AG04449 (cell line): ENCODE measurements at regions not wholly inside any gene's neighbourhood (a gene's known extent, or its start where the extent isn't known, plus 50 kb on each side); places are given as distances from the start of the nearest gene placed in this dataset.

Source experiments
- CTCF ChIA-PET: fragments of 350-600 bp; formaldehyde crosslinking; extraction: SDS; loops from one replicate; lab custom pipeline; 2021; ENCODE audit warnings: antibody characterized with exemption; lab: Yijun Ruan, JAX
- POLR2A ChIA-PET: fragments of 400-600, 350-600 bp; formaldehyde crosslinking; extraction: SDS; loops from one replicate; lab custom pipeline; 2020; ENCODE audit warnings: antibody characterized with exemption, inconsistent platforms; lab: Yijun Ruan, JAX
- DNase-seq: peaks from one replicate; pipeline ENCODE4 v3.0.0-alpha.2; 2010; ENCODE audit warnings: low read depth, low spot score
- H3K4me3 ChIP-seq: 2 replicates; pipeline ENCODE4 v1.5.1; 2011; ENCODE audit warnings: low read depth, mild to moderate bottlenecking, control low read depth, low read length
- CTCF ChIP-seq: IDR thresholded peaks from one replicate; pipeline ENCODE4 v1.5.1; 2011; ENCODE audit warnings: mild to moderate bottlenecking, moderate library complexity, low read length, control low read depth, inconsistent platforms; ENCODE audit not compliant: insufficient read depth; ENCODE audit errors: missing control alignments

DNA sequence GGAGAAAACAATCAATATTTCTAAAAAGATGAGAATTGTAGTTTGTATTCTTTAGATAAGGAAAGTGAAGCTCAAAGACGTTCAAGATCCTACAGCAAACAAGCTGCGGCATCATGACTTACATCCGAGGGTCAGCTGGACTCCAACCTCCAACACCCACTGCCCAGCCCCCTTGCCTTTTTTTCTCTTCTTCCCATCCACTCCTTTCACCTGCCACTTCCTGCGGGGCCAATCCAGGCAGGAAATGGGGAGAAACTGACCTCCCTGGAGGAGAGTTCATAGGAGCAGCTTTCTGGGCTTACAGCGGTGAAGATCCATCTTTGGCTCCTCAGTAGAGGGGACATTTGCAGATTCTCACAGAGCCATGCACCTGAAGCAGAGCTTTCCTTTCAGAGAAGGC lies 361.5 kb downstream of the PTPRU start:
- no peak overlapping the region for H3K4me3 ChIP-seq
- POLR2A ChIA-PET = no interaction called here
- no peak for TF ChIP-seq CTCF
- CTCF ChIA-PET = no interaction called here
- no peak for DNase-seq

- POLR2A ChIA-PET = no interaction called here
- CTCF ChIA-PET = interaction anchor here (1.1 kb wide), 1 partner anchor 10 kb away, joined by 3 read pairs; no protein-coding TSS in a partner anchor
- DNase-seq = no peak
- TF ChIP-seq CTCF = no peak
- H3K4me3 ChIP-seq = no peak overlapping the region
These were observed 357.5 kb downstream of the PTPRU start for GRCh38 chr1:29593601-29594382.

DNA sequence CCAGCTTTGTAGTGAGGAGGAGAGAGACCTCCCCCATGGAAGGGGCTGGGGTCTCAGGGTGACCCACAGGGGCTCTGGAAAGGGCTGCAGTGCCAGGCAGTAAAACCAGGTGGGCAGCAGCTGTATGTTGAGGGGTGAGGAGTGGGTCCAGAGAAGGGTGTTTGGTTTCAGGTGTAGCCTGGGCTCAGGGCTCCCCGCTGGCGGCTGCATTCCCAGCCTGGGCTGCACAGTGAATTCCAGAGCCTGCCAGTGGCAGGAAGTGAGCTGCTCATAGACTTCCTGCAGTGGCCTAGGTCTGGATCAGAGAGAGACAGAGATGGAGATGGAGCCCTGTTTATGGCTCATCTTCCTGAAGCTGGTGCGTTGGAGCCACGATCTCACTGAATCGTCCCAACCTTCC lies 356.4 kb downstream of the PTPRU start:
- no peak overlapping the region for H3K4me3 ChIP-seq
- no peak for TF ChIP-seq CTCF
- CTCF ChIA-PET = interaction anchor here (1.1 kb wide), 1 partner anchor 9 kb away, joined by 3 read pairs; no protein-coding TSS in a partner anchor
- POLR2A ChIA-PET = no interaction called here
- DNase-seq = no peak

DNA sequence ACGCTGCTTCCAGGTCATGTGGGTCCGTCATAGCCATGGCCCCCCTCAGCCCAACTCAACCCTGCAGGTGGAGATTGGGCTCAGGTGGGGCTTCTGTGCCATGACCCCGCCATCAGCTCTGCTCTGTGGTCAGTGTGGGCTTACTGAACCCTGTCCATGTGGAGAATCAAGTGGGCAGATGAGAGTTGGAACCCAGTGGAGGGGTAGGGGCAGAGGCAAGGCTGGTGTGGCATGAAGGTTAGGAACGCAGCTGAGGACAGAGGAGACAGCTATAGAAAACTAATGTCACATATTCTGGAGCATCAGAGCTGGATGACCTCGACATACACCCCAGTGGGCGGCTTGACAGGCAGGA lies 355.9 kb downstream of the PTPRU start:
- DNase-seq = no peak
- ChIA-PET POLR2A (no interaction called here), CTCF (no interaction called here)
- no peak for TF ChIP-seq CTCF
- H3K4me3 ChIP-seq = no peak overlapping the region

DNA sequence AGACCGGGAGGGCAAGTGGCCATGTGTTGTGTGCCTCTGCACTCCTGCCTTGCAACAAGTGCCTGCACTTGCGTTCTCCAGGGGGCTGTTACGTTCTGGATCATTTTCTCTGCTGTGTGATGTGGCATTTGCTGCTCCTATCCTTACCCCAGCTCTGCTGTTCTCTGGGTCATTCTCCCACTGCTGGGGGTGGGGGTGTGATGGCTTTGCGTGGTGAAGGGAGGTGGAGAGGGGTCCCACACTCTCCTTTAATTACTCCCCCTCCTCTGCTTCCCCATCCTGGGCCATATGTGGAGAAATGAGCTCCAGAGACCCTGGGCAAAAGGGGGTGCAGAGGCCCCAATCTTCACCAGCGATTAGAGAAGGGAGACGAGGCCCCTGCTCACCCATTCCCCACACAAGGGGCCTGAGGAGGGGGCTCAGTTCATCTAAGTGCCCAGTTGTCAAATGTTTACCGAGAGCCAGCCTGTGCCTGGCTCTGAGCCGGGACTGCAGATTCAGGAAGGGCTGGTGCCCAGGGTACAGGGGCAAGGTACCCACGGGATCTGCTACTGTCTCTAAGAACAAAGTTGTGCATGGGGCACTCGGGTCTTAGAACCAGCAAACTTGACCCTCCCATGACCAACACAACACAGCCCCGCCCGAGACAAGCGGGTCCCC lies 355.4 kb downstream of the PTPRU start:
- ChIA-PET POLR2A (no interaction called here), CTCF (interaction anchor here (0.6 kb wide), 1 partner anchor 79 kb away, joined by 3 read pairs; no protein-coding TSS in a partner anchor)
- TF ChIP-seq CTCF = no peak
- H3K4me3 ChIP-seq = no peak overlapping the region
- DNase-seq = no peak
